Activated CD4-positive, alpha-beta T cell treated with anti-CD3 and anti-CD28 coated beads for 24 hours (primary cell): ENCODE measurements at regions not wholly inside any gene's neighbourhood (a gene's known extent, or its start where the extent isn't known, plus 50 kb on each side); places are given as distances from the start of the nearest gene placed in this dataset.
"Not testable (repeated sequence)": the region's sequence is repeated elsewhere in the genome, so short reads cannot be mapped to it uniquely, and the experiment has no call there.

ENCODE experiments used
- DNase-seq, 2 donors: peaks; one replicate each; pipeline ENCODE4 v3.0.0-alpha.2; 2020; ENCODE audit warnings: low read depth in 2 of 2

- DNase-seq: no peak
Measured at GRCh38 chr12:41680155-41680554, 464.5 kb downstream of the GXYLT1 start.

- DNase-seq: no peak
Measured at GRCh38 chr12:41663598-41664265, 475.6 kb downstream of the PDZRN4 start.

- no peak for DNase-seq
Measured at GRCh38 chr12:41661141-41661765, 473.1 kb downstream of the PDZRN4 start.

- DNase-seq: no peak
Measured at GRCh38 chr12:41656454-41656853, 468.3 kb downstream of the PDZRN4 start.

GRCh38 chr12:41653386-41654326, 465.5 kb downstream of the PDZRN4 start:
- no peak for DNase-seq

- no peak for DNase-seq
Measured at GRCh38 chr12:41652981-41653380, 464.9 kb downstream of the PDZRN4 start.

GRCh38 chr12:41645624-41646023, 457.5 kb downstream of the PDZRN4 start:
- no peak for DNase-seq

GRCh38 chr12:41642808-41643207, 454.7 kb downstream of the PDZRN4 start:
- not testable (repeated sequence) for DNase-seq

GRCh38 chr12:41636653-41637052, 448.5 kb downstream of the PDZRN4 start:
- DNase-seq: no peak

- no peak for DNase-seq
Measured at GRCh38 chr12:41635626-41636364, 447.7 kb downstream of the PDZRN4 start.

- DNase-seq: no peak
Measured at GRCh38 chr12:41634091-41634490, 446.0 kb downstream of the PDZRN4 start.

- DNase-seq: no peak
Measured at GRCh38 chr12:41629611-41630010, 441.5 kb downstream of the PDZRN4 start.

GRCh38 chr12:41627476-41627875, 439.4 kb downstream of the PDZRN4 start:
- DNase-seq: no peak

- no peak for DNase-seq
Measured at GRCh38 chr12:41624571-41624970, 436.5 kb downstream of the PDZRN4 start.
